C4-2B (cell line): ENCODE measurements at regions not wholly inside any gene's neighbourhood (a gene's known extent, or its start where the extent isn't known, plus 50 kb on each side); places are given as distances from the start of the nearest gene placed in this dataset.

Experiments used
- H3K27ac ChIP-seq: fragments of 450-650 bp; 2 replicates; pipeline ENCODE4 v1.5.1; 2017
- ZFX ChIP-seq: fragments of 450-650 bp; IDR thresholded peaks from 2 replicates; pipeline ENCODE4 v1.6.1; 2017
- TF ChIP-seq, protein P1 (sequence below): fragments of 450-650 bp; conservative IDR thresholded peaks from 2 replicates; pipeline ENCODE4 v1.5.1; 2017; ENCODE audit warnings: mild to moderate bottlenecking

DNA sequence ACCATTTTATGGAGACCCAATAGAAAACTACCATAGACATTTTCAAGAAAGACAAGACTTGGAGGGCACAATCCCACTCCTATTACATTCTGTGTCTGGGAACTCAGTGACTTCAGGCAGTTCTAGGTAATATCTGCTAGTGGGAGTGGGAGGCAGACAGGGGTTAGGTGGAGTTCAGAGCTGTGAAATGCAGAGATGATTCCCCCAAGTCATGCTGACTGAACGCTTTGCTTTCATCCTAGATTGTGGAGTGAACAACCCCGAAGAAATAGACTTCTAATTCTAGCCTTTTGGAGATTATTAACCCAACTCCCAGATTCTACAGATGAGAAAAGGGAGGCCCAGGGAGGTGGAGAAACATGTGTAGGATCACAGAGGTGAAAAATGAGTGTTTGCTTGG is 437.8 kb upstream of the CADM1 start:
- no peak for TF ChIP-seq ZFX
- TF ChIP-seq, protein P1, sequence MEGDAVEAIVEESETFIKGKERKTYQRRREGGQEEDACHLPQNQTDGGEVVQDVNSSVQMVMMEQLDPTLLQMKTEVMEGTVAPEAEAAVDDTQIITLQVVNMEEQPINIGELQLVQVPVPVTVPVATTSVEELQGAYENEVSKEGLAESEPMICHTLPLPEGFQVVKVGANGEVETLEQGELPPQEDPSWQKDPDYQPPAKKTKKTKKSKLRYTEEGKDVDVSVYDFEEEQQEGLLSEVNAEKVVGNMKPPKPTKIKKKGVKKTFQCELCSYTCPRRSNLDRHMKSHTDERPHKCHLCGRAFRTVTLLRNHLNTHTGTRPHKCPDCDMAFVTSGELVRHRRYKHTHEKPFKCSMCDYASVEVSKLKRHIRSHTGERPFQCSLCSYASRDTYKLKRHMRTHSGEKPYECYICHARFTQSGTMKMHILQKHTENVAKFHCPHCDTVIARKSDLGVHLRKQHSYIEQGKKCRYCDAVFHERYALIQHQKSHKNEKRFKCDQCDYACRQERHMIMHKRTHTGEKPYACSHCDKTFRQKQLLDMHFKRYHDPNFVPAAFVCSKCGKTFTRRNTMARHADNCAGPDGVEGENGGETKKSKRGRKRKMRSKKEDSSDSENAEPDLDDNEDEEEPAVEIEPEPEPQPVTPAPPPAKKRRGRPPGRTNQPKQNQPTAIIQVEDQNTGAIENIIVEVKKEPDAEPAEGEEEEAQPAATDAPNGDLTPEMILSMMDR: no peak
- H3K27ac ChIP-seq: no peak overlapping the region

DNA sequence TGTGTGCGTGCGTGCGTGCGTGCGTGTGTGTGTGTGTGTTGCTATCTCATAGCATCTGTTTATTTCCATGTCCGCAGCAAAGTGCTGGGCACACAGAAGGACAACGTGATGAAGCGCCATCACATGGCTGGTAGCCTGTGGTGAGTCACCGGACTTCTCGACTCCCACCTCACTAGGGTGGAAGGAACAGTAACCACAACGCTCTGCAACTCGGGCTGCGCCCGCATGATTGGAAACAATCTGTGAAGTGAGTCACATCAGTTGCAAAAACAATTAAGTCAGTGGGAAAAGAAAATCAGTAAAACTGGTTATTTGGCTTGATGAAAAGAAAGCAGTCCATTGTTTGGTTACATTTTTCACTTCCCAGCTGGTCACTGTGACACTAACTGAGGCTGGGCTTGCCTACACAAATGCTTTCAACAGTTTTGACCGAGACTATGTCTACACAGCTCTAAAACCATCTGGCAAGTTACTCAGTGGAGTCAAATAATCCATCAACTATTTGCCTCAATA is 437.3 kb upstream of the CADM1 start:
- H3K27ac ChIP-seq: no peak overlapping the region
- TF ChIP-seq, protein P1: no peak
- TF ChIP-seq ZFX: no peak

DNA sequence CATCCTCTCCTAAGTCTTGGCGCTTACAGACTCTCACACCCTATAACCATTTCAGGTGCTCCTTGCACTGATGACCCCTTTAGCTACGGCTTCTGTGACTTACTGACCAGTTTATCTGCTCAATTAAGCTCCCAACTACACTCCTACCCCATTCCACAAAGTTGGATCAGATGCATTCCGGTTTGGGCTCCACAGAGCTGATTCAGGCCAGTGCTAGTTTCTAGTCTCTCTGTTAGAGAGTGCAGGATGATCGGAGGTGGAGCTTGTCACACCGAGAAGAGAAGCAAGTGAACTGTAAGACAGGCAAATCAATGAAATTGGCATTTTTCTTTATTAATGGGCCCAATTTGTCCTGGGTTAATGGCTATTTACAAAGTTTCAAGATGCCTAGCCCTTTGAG is 436.8 kb upstream of the CADM1 start:
- H3K27ac ChIP-seq: no peak overlapping the region; the same call in 1 of the 2 replicates
- TF ChIP-seq ZFX: no peak
- TF ChIP-seq, protein P1: no peak

DNA sequence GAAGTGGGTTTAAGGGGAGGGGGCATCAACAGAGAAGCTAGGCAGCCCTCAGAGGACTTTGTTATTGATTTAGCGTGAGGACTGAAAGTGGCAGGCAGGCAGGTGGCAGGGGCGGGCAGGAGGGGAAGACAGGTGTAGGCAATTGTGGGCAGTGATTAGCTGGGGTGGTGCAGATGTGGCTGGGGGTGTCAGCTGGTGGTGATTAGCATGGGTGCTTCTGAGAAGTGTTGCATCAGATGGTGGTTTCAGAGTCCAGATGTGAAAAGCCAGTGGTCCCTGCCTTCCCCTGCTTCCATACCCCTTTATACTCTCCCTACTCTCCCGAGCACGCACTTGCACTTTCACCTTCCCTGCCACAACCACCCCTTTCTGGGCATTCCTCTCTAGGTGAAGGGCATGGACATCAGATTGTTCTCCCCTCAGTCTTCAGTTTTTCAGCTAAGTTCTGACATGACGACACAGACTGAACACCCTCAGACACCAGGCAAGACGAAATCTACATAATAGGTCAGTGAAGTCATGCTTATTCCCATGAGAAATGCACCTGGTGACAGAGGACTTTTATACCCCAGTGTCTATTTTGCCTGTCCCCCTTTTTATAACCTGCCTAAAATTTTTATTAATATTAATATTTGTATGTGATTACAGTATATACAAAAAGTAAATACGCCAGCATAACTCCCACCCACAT is 435.7 kb upstream of the CADM1 start:
- TF ChIP-seq, protein P1: no peak
- no peak for TF ChIP-seq ZFX
- H3K27ac ChIP-seq: no peak overlapping the region

DNA sequence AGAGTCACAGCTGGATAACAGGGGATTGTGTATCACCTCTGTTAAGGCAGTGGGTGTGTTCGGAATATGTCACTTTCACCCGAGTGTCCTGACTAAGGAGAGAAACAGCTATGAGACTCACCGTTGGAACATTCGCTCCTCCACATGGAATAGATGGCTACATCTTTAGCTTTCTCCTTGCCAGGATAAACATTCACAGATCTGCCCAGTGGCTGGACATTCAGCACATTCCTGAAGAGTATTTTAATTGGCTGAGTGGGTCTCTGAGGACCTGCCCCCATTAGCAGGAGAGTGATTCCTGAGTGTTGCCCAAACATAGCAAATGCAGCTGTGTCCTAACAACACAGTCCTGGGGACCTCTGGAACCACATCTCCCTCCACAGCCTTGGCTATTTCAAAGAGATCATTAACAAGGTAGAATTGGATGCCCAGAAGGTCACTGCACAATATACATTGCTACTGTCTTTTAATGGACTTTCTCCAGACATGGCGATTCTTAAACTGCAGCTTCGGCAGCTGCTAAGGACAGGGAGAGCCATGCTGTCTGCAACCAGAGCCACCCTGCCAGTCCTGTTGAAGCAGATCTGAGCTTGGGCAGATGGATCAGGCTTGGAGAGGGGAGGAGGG is 435.0 kb upstream of the CADM1 start:
- H3K27ac ChIP-seq: no peak overlapping the region
- no peak for TF ChIP-seq ZFX
- TF ChIP-seq, protein P1: no peak

DNA sequence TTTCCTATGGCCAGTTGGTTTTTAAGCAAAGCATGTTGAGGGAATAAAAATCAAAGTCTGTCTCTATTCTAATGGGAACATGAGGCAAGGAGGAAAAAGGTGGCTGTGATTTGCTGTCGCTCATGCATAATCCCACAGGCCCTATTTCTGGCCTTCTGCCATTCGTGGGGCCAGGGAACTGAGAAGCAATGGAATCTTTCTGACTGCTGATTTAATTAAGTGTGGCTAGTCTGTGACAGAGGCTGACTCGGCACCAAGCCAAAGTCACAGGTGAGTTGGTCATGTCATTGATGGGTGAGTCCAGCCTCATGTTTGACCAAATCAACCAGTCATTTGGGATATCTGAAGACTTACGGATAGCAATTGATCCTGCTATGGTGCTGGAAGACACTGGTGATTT is 429.3 kb upstream of the CADM1 start:
- H3K27ac ChIP-seq: no peak overlapping the region
- TF ChIP-seq, protein P1: no peak
- no peak for TF ChIP-seq ZFX

DNA sequence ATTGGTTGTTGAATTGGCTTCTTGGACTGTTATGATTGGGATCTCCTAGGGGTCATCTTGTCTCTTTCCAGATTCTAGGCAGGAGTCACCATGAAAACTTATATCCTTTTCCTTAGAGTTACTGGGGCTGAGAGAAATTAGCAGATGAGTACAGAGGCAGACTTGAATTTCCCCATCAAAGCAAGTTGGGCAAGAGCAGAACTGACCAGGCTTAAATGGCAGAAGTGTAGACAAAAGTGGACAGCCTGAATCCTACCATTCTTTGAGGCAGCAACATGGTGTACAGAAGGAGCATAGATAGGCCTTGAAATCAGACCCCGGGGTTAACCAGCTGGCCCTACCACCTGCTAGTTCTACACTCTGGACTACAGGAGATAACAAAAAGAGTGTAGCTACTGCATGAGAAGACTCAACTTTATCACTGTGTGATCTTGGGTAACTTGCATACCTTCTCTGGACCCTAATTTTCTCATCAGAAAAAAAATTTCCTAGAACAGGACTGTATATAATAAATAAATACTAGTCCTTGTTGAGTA is 427.4 kb upstream of the CADM1 start:
- TF ChIP-seq ZFX: no peak
- TF ChIP-seq, protein P1: no peak
- no peak overlapping the region for H3K27ac ChIP-seq
